Lung (tissue), 11 donors: ENCODE measurements at regions not wholly inside any gene's neighbourhood (a gene's known extent, or its start where the extent isn't known, plus 50 kb on each side); places are given as distances from the start of the nearest gene placed in this dataset.

ENCODE experiments used
- ATAC-seq: fragments of 200-7000 bp; cut with Tn5 transposase; one replicate; pipeline ENCODE4 v1.9.1; 2020; ENCODE audit warnings: moderate number of reproducible peaks; ENCODE audit not compliant: insufficient read depth, low FRiP score
- DNase-seq, 3 donors: peaks; one replicate each; pipeline ENCODE4 v3.0.0-alpha.2; 2013 to 2017
- H3K27ac ChIP-seq, 2 donors: one replicate each; pipeline ENCODE4 v1.5.1; 2013; ENCODE audit warnings: mild to moderate bottlenecking in 2 of 2, moderate library complexity in 2 of 2, control low read depth in 1 of 2, inconsistent platforms in 1 of 2, low read depth in 1 of 2, low read length in 1 of 2
- H3K27me3 ChIP-seq, 3 donors: one replicate each; pipeline ENCODE4 v1.5.1; 2013; ENCODE audit warnings: low read length in 2 of 3; ENCODE audit not compliant: control insufficient read depth in 3 of 3, insufficient read depth in 3 of 3
- H3K36me3 ChIP-seq, 4 donors: one replicate each; pipeline ENCODE4 v1.5.1; 2013; ENCODE audit warnings: low read length in 4 of 4, mild to moderate bottlenecking in 1 of 4, moderate library complexity in 1 of 4; ENCODE audit not compliant: control insufficient read depth in 4 of 4, insufficient read depth in 4 of 4
- H3K4me1 ChIP-seq, 5 donors: one replicate each; pipeline ENCODE4 v1.5.1; 2013; ENCODE audit warnings: low read length in 5 of 5, mild to moderate bottlenecking in 2 of 5, moderate library complexity in 1 of 5; ENCODE audit not compliant: control insufficient read depth in 5 of 5, insufficient read depth in 5 of 5
- H3K4me3 ChIP-seq: one replicate; pipeline ENCODE4 v1.5.1; 2013; ENCODE audit warnings: mild to moderate bottlenecking, control low read depth, moderate library complexity
- H3K9ac ChIP-seq, 2 donors: one replicate each; pipeline ENCODE4 v1.5.1; 2013; ENCODE audit warnings: low read length in 2 of 2, control low read depth in 1 of 2; ENCODE audit not compliant: insufficient read depth in 1 of 2
- H3K9me3 ChIP-seq, 4 donors: one replicate each; pipeline ENCODE4 v1.5.1; 2013; ENCODE audit warnings: low read length in 3 of 4, mild to moderate bottlenecking in 1 of 4, moderate library complexity in 1 of 4; ENCODE audit not compliant: control insufficient read depth in 4 of 4, insufficient read depth in 3 of 4
- CTCF ChIP-seq: IDR thresholded peaks from 2 replicates; pipeline ENCODE4 v1.5.1; 2012; ENCODE audit warnings: mild to moderate bottlenecking; ENCODE audit errors: control extremely low read depth, extremely low read depth
- WGBS, 2 donors: extraction: QIAGEN DNeasy Blood & Tissue Kit; methylation state at CpG; one replicate each; pipeline ENCODE4 v1.1.7; 2013; 5-methylcytosine and 5-hydroxymethylcytosine counted together
- donor health status: control.
- donor health status: control.
- donor health status: Bipolar disorder and iron deficiency.
- donor health status: healthy.
- donor health status: DM: yes; HTN: yes; CAD: no.

GRCh38 chr15:62881056-62881455 lies 161.5 kb upstream of the TPM1 start:
- no peaks in the 10 kb centered on the region for H3K36me3 ChIP-seq
- no peak overlapping the region for H3K9ac ChIP-seq
- no peak overlapping the region for H3K4me3 ChIP-seq
- peaks cover 0 to 5% (median 0%) of the 10 kb centered on the region in 5 donors for H3K4me1 ChIP-seq
- H3K9me3 ChIP-seq = no peaks in the 10 kb centered on the region
- no peak overlapping the region for H3K27ac ChIP-seq
- no peak for ATAC-seq
- H3K27me3 ChIP-seq = no peaks in the 10 kb centered on the region
- WGBS, 2 donors = 91 to 96% methylated on average over 4 of the region's 4 CpGs
- TF ChIP-seq CTCF = no peak
- no peak for DNase-seq

GRCh38 chr15:62883938-62884479 lies 158.5 kb upstream of the TPM1 start:
- H3K9me3 ChIP-seq = no peaks in the 10 kb centered on the region
- no peaks in the 10 kb centered on the region for H3K36me3 ChIP-seq
- no peak for TF ChIP-seq CTCF
- H3K4me1 ChIP-seq = peaks cover 0 to 13% (median 0%) of the 10 kb centered on the region in 5 donors
- 81 to 84% methylated on average over 7 of the region's 7 CpGs for WGBS, 2 donors
- no peak for ATAC-seq
- H3K4me3 ChIP-seq = no peak overlapping the region
- no peak for DNase-seq
- no peak overlapping the region for H3K9ac ChIP-seq
- no peak overlapping the region for H3K27ac ChIP-seq
- no peaks in the 10 kb centered on the region for H3K27me3 ChIP-seq

- no peak overlapping the region for H3K9ac ChIP-seq
- ATAC-seq = no peak
- H3K36me3 ChIP-seq = no peaks in the 10 kb centered on the region
- no peaks in the 10 kb centered on the region for H3K27me3 ChIP-seq
- peaks cover 0 to 13% (median 0%) of the 10 kb centered on the region in 5 donors for H3K4me1 ChIP-seq
- no peak for TF ChIP-seq CTCF
- no peak overlapping the region for H3K27ac ChIP-seq
- 43 to 51% methylated on average over 13 of the region's 13 CpGs for WGBS, 2 donors
- no peak for DNase-seq
- no peaks in the 10 kb centered on the region for H3K9me3 ChIP-seq
- no peak overlapping the region for H3K4me3 ChIP-seq
These were observed 156.0 kb upstream of the TPM1 start for GRCh38 chr15:62886431-62887071.
